ENCODE measurements at regions not wholly inside any gene's neighbourhood (a gene's known extent, or its start where the extent isn't known, plus 50 kb on each side); places are given as distances from the start of the nearest gene placed in this dataset.

- ChIA-PET CTCF (interaction anchor here (1.6 to 1.9 kb wide), 2 partner anchors 11 to 22 kb away, joined by 3 to 5 read pairs; no protein-coding TSS in a partner anchor), POLR2A (no interaction called here)
- no peak overlapping the region for H3K9ac ChIP-seq (replicated peaks; ENCODE audit: extremely low read depth, insufficient read depth, low read length)
- H2AFZ ChIP-seq (ENCODE audit: low read depth, low read length), result no peak overlapping the region
- no peaks in the 10 kb centered on the region for H3K9me1 ChIP-seq (replicated peaks; ENCODE audit: control insufficient read depth, extremely low read depth, insufficient read depth, low read length)
- DNase-seq (ENCODE audit: low read depth, low spot score) (no peak), FAIRE-seq (no peak)
- no peak overlapping the region for H3K27ac ChIP-seq (ENCODE audit: insufficient read depth, low read depth, low read length)
- no peaks in the 10 kb centered on the region for H3K27me3 ChIP-seq (ENCODE audit: control insufficient read depth in 2 of 2, insufficient read depth in 2 of 2, low read length in 2 of 2)
- no peak overlapping the region for H3K4me3 ChIP-seq (replicated peaks in 1 of 3; ENCODE audit: insufficient read depth in 1 of 3, low read depth in 1 of 3, low read length in 3 of 3)
- H3K4me1 ChIP-seq (ENCODE audit: control insufficient read depth, extremely low read depth, insufficient read depth, low read length), result peaks cover 5% of the 10 kb centered on the region
- BruUV-seq (replicated peaks), result no TSS peak
- H3K9me3 ChIP-seq (replicated peaks; ENCODE audit: control insufficient read depth, insufficient read depth, low read length), result no peaks in the 10 kb centered on the region
- no peaks in the 10 kb centered on the region for H3K36me3 ChIP-seq (ENCODE audit: control insufficient read depth in 2 of 2, extremely low read depth in 1 of 2, insufficient read depth in 2 of 2, low read length in 2 of 2)
- intact Hi-C loops (cut with micrococcal nuclease), result no loop called here
- no peaks in the 10 kb centered on the region for H3K79me2 ChIP-seq (ENCODE audit: control insufficient read depth, insufficient read depth, low read length)
- H4K20me1 ChIP-seq (replicated peaks; ENCODE audit: control insufficient read depth, extremely low read depth, insufficient read depth, low read length), result no peaks in the 10 kb centered on the region
- no peak for TF ChIP-seq MYC (IDR thresholded peaks at IDR 0.05; ENCODE audit: low read depth, low read length)
- TF ChIP-seq GATA2 (IDR thresholded peaks at IDR 0.05; ENCODE audit: insufficient read depth, insufficient read length, low read depth, low read length), result no peak
- no peak for TF ChIP-seq MAX (IDR thresholded peaks at IDR 0.05; ENCODE audit: insufficient read depth, insufficient read length)
- no peak for TF ChIP-seq POLR2AphosphoS5 (IDR thresholded peaks at IDR 0.05; ENCODE audit: insufficient read depth, low read depth, low read length)
- TF ChIP-seq JUN (IDR thresholded peaks at IDR 0.05; ENCODE audit: borderline replicate concordance, insufficient read depth, insufficient read length, low read depth), result no peak
- TF ChIP-seq EZH2 (IDR thresholded peaks at IDR 0.05; ENCODE audit: borderline replicate concordance, low read depth, low read length, severe bottlenecking), result no peak
- no peak for TF ChIP-seq POLR2A (IDR thresholded peaks at IDR 0.05; ENCODE audit: low read depth, low read length)
- no peak for TF ChIP-seq CTCF (IDR thresholded peaks at IDR 0.05; ENCODE audit: extremely low read depth in 1 of 2, insufficient read depth in 1 of 2, low read depth in 1 of 2, low read length in 2 of 2)
- TF ChIP-seq FOS (IDR thresholded peaks at IDR 0.05; ENCODE audit: borderline replicate concordance, insufficient read depth, low read length), result no peak
- dilution Hi-C loops (cut with MboI; ENCODE audit: extremely low pct_ligation_motif_present, low sequenced_read_pairs), result no loop called here
- no peak overlapping the region for H3K4me2 ChIP-seq (ENCODE audit: insufficient read depth, low read length)
These were observed 50.7 kb upstream of the CABCOCO1 start for GRCh38 chr10:61612009-61612408.
